Ammon's horn (tissue), 1 donor: ENCODE measurements at regions not wholly inside any gene's neighbourhood (a gene's known extent, or its start where the extent isn't known, plus 50 kb on each side); places are given as distances from the start of the nearest gene placed in this dataset.

Experiments
- DNase-seq: peaks from one replicate; pipeline ENCODE4 v3.0.0-alpha.2; 2016; ENCODE audit warnings: low spot score

- no peak for DNase-seq
Observed at GRCh38 chr2:176612036-176612435, 342.8 kb downstream of the MTX2 start.

GRCh38 chr2:176612736-176613135 lies 343.5 kb downstream of the MTX2 start:
- DNase-seq, result no peak

- peak; percentile 10 for DNase-seq
Observed at GRCh38 chr2:176613323-176613987, 344.2 kb downstream of the MTX2 start.

GRCh38 chr2:176614049-176614448 lies 344.8 kb downstream of the MTX2 start:
- DNase-seq, result no peak

GRCh38 chr2:176614930-176615329 lies 345.7 kb downstream of the MTX2 start:
- DNase-seq, result no peak

GRCh38 chr2:176619504-176619903 lies 350.3 kb downstream of the MTX2 start:
- no peak for DNase-seq

GRCh38 chr2:176621350-176621749 lies 352.1 kb downstream of the MTX2 start:
- no peak for DNase-seq

GRCh38 chr2:176622792-176623191 lies 353.6 kb downstream of the MTX2 start:
- no peak for DNase-seq

- DNase-seq, result no peak
Observed at GRCh38 chr2:176626796-176627195, 357.6 kb downstream of the MTX2 start.

- no peak for DNase-seq
Observed at GRCh38 chr2:176628438-176628837, 359.2 kb downstream of the MTX2 start.

- DNase-seq, result no peak
Observed at GRCh38 chr2:176633754-176634153, 364.5 kb downstream of the MTX2 start.

- DNase-seq, result no peak
Observed at GRCh38 chr2:176636401-176636800, 367.2 kb downstream of the MTX2 start.

GRCh38 chr2:176637142-176637485 lies 367.9 kb downstream of the MTX2 start:
- no peak for DNase-seq

- DNase-seq, result no peak
Observed at GRCh38 chr2:176637486-176638166, 368.4 kb downstream of the MTX2 start.

GRCh38 chr2:176638167-176639015 lies 369.1 kb downstream of the MTX2 start:
- DNase-seq, result peak; percentile 54

- DNase-seq, result no peak
Observed at GRCh38 chr2:176639016-176639343, 369.7 kb downstream of the MTX2 start.

GRCh38 chr2:176639671-176640070 lies 370.4 kb downstream of the MTX2 start:
- DNase-seq, result no peak

- DNase-seq, result no peak
Observed at GRCh38 chr2:176641436-176641835, 372.2 kb downstream of the MTX2 start.

GRCh38 chr2:176642074-176642473 lies 372.8 kb downstream of the MTX2 start:
- no peak for DNase-seq

- DNase-seq, result no peak
Observed at GRCh38 chr2:176643646-176644045, 374.4 kb downstream of the MTX2 start.

GRCh38 chr2:176645494-176645893 lies 376.3 kb downstream of the MTX2 start:
- no peak for DNase-seq

- DNase-seq, result no peak
Observed at GRCh38 chr2:176646033-176646615, 376.9 kb downstream of the MTX2 start.
